GM12865 (cell line): ENCODE measurements at regions not wholly inside any gene's neighbourhood (a gene's known extent, or its start where the extent isn't known, plus 50 kb on each side); places are given as distances from the start of the nearest gene placed in this dataset.

Source experiments
- DNase-seq: peaks from one replicate; pipeline ENCODE4 v3.0.0; 2010; ENCODE audit warnings: low read depth
- H3K4me3 ChIP-seq: 2 replicates; pipeline ENCODE4 v1.5.1; 2011; ENCODE audit warnings: mild to moderate bottlenecking, low read depth, low read length, control low read depth
- CTCF ChIP-seq: IDR thresholded peaks from 2 replicates; pipeline ENCODE4 v1.5.1; 2011; ENCODE audit warnings: low read length, control low read depth, low read depth, inconsistent platforms; ENCODE audit not compliant: insufficient read depth; ENCODE audit errors: missing control alignments

GRCh38 chr12:83326666-83327065, 640.0 kb downstream of the TMTC2 start:
- DNase-seq, result no peak
- no peak overlapping the region for H3K4me3 ChIP-seq
- TF ChIP-seq CTCF, result no peak

GRCh38 chr12:83323866-83324265, 637.2 kb downstream of the TMTC2 start:
- DNase-seq, result no peak
- H3K4me3 ChIP-seq, result no peak overlapping the region
- TF ChIP-seq CTCF, result no peak

- no peak for TF ChIP-seq CTCF
Measured at GRCh38 chr12:83322809-83323208, 636.1 kb downstream of the TMTC2 start.

GRCh38 chr12:83321971-83322370, 635.3 kb downstream of the TMTC2 start:
- no peak for DNase-seq
- TF ChIP-seq CTCF, result no peak
- H3K4me3 ChIP-seq, result no peak overlapping the region

More at GRCh38 chr12:83322809-83323208, 636.1 kb downstream of the TMTC2 start:
- H3K4me3 ChIP-seq, result no peak overlapping the region
- DNase-seq, result no peak

GRCh38 chr12:83320350-83320749, 633.6 kb downstream of the TMTC2 start:
- TF ChIP-seq CTCF, result no peak
- no peak for DNase-seq
- no peak overlapping the region for H3K4me3 ChIP-seq

- no peak overlapping the region for H3K4me3 ChIP-seq
- no peak for DNase-seq
- TF ChIP-seq CTCF, result no peak
Measured at GRCh38 chr12:83318386-83319098, 631.8 kb downstream of the TMTC2 start.

GRCh38 chr12:83317595-83317994, 630.9 kb downstream of the TMTC2 start:
- no peak overlapping the region for H3K4me3 ChIP-seq
- no peak for TF ChIP-seq CTCF
- no peak for DNase-seq
